BJ (cell line): ENCODE measurements at regions not wholly inside any gene's neighbourhood (a gene's known extent, or its start where the extent isn't known, plus 50 kb on each side); places are given as distances from the start of the nearest gene placed in this dataset.

Source experiments
- CTCF ChIA-PET: fragments of 350-600 bp; formaldehyde crosslinking; extraction: SDS; loops from one replicate; lab custom pipeline; 2021; ENCODE audit warnings: antibody characterized with exemption, inconsistent platforms; lab: Yijun Ruan, JAX
- POLR2A ChIA-PET: fragments of 300-600 bp; sonication (Branson Sonifier 250); formaldehyde crosslinking; extraction: SDS; loops from one replicate; lab custom pipeline; 2021; ENCODE audit warnings: antibody characterized with exemption; lab: Charles Lee
- DNase-seq: peaks from one replicate; pipeline ENCODE4 v3.0.0-alpha.2; 2011; ENCODE audit warnings: low read depth
- H3K27me3 ChIP-seq: 2 replicates; pipeline ENCODE4 v1.6.0; 2011; ENCODE audit warnings: low read length; ENCODE audit not compliant: control insufficient read depth, insufficient read depth
- H3K36me3 ChIP-seq: 2 replicates; pipeline ENCODE4 v1.5.1; 2011; ENCODE audit warnings: low read length; ENCODE audit not compliant: control insufficient read depth, insufficient read depth
- H3K4me3 ChIP-seq: 2 replicates; pipeline ENCODE4 v1.5.1; 2011; ENCODE audit warnings: low read depth, mild to moderate bottlenecking, control low read depth, low read length
- TF ChIP-seq, protein P1 (sequence below): IDR thresholded peaks from 2 replicates; pipeline ENCODE4 v1.5.1; 2011; ENCODE audit warnings: low read depth, mild to moderate bottlenecking, control low read depth, inconsistent platforms, low read length, moderate library complexity; ENCODE audit not compliant: insufficient read depth

DNA sequence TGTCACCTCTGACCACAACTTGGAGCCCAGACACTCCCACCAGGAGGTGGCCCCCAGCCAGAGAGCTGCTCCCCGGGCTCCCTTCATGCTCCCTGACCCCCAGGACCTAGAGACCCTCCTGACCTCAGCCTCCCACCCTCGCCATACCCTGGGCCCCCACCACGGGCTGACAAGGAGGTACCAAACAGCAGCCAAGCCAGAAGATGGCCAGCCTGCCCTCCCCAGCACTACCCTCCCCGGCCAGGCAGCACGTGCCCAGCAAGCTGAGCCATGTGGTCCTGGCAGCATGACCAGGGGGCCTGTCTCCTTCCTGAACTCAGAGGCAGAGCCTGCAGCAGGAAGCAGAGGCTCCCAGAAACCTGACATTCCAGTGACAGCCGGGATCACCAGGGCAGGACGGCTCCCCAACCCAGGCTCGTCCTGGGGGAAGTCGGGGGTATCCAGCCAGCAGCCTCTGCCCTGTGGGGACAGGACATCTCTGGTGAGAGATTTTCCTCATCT lies 69.4 kb upstream of the GPC1 start:
- no peak overlapping the region for H3K4me3 ChIP-seq
- no peaks in the 10 kb centered on the region for H3K36me3 ChIP-seq
- TF ChIP-seq, protein P1, sequence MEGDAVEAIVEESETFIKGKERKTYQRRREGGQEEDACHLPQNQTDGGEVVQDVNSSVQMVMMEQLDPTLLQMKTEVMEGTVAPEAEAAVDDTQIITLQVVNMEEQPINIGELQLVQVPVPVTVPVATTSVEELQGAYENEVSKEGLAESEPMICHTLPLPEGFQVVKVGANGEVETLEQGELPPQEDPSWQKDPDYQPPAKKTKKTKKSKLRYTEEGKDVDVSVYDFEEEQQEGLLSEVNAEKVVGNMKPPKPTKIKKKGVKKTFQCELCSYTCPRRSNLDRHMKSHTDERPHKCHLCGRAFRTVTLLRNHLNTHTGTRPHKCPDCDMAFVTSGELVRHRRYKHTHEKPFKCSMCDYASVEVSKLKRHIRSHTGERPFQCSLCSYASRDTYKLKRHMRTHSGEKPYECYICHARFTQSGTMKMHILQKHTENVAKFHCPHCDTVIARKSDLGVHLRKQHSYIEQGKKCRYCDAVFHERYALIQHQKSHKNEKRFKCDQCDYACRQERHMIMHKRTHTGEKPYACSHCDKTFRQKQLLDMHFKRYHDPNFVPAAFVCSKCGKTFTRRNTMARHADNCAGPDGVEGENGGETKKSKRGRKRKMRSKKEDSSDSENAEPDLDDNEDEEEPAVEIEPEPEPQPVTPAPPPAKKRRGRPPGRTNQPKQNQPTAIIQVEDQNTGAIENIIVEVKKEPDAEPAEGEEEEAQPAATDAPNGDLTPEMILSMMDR: no peak
- no peak for DNase-seq
- ChIA-PET CTCF (no interaction called here), POLR2A (no interaction called here)
- no peaks in the 10 kb centered on the region for H3K27me3 ChIP-seq

DNA sequence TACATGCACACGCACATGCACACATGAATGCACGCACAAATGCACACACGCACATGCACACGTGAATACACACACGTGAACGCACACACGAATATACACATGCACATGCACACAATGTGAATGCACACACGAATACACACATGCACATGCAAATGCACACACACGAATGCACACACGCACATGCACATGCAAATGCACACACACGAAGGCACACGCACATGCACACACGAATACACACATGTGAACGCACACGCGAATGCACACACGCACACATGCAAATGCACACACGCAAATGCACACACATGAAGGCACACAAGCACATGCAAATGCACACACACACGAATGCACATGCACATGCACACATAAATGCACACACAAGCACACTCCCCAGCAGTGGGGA lies 68.6 kb upstream of the GPC1 start:
- Histone ChIP-seq H3K27me3 (no peaks in the 10 kb centered on the region), H3K36me3 (no peaks in the 10 kb centered on the region), H3K4me3 (no peak overlapping the region)
- TF ChIP-seq, protein P1: no peak
- no peak for DNase-seq
- ChIA-PET POLR2A (no interaction called here), CTCF (no interaction called here)

DNA sequence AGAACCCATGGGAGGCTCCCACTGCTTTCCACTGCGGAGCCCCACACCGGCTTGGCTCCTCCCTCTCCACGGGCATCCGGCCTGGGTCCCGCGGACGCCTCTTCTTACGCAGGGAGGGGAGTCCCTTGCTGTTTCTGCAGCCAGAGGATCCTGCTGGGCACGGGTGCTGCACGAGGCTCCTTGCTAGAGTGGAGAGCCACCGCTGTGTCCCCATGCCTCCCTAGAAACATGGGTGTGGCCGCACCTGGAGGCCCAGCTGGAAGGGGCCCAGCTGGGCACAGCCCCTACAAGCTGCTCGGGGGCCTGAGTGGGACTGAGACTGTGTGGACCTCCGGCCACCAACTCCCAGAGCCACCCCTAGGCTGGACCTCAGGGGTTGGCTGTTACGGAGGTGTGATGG lies 67.7 kb upstream of the GPC1 start:
- Histone ChIP-seq H3K4me3 (no peak overlapping the region), H3K36me3 (no peaks in the 10 kb centered on the region), H3K27me3 (no peaks in the 10 kb centered on the region)
- CTCF ChIA-PET: interaction anchor here (0.6 kb wide), 1 partner anchor 30 kb away, joined by 3 read pairs; no protein-coding TSS in a partner anchor
- TF ChIP-seq, protein P1: no peak
- POLR2A ChIA-PET: no interaction called here
- no peak for DNase-seq

DNA sequence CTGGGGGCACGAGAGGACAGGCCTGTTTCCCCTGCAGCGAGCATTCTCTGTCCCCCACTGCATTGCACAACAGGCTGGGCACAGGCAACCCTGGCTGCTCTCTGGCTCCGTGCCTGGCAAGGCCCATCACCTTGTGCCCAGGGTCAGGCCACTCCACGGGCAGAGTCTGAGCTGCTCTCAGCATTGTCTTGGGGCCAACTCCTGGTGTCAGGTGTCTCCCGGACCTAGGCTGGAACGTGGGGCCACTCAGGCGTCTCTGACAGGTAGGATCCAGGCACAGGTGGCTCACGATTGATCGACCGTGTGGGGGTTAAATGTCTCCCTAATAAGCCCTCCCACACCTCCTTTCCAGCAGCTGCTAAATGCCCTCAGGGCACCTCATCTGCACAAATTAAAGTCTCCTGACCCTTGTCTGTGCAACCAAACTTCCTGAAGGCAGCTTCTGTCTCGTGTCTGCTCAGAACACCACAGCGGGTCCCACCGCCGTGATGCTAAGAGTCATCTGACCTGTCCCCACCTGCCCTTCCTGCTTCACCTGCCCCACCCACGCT lies 66.6 kb upstream of the GPC1 start:
- Histone ChIP-seq H3K36me3 (no peaks in the 10 kb centered on the region), H3K4me3 (no peak overlapping the region), H3K27me3 (no peaks in the 10 kb centered on the region)
- TF ChIP-seq, protein P1: no peak
- DNase-seq: no peak
- POLR2A ChIA-PET: no interaction called here
- CTCF ChIA-PET: no interaction called here

DNA sequence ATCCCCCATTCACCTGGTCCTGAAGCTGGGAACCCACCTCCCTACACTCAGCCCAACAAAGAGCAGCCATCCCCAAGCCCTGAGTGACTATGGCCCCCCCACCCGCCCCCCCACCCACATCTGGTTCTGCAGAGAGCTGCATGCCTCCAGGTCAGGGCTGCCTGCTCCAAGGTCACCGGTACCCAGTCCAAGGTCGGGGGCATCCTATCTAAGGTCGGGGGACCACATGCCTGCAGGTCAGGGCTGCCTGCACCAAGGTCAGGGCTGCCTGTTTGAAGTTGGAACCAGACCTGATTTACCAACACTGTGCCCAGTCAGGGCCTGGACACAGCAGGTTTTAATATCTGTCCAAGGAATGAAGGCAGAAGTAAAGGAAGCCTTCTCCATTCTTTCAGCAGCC lies 66.1 kb upstream of the GPC1 start:
- POLR2A ChIA-PET: no interaction called here
- Histone ChIP-seq H3K27me3 (no peaks in the 10 kb centered on the region), H3K4me3 (no peak overlapping the region), H3K36me3 (no peaks in the 10 kb centered on the region)
- no peak for DNase-seq
- TF ChIP-seq, protein P1: no peak
- CTCF ChIA-PET: no interaction called here
